HepG2 (cell line): ENCODE measurements at regions not wholly inside any gene's neighbourhood (a gene's known extent, or its start where the extent isn't known, plus 50 kb on each side); places are given as distances from the start of the nearest gene placed in this dataset.

ENCODE experiments used
- ATAC-seq: fragments of 200-7000 bp; cut with Tn5 transposase; 3 replicates; pipeline ENCODE4 v1.9.1; 2020; ENCODE audit warnings: mild to moderate bottlenecking, moderate library complexity
- BruUV-seq: library from RNA; stranded (reverse); fragments of 400-500 nt; replicated peaks from 2 replicates; lab custom pipeline; 2021; lab: Mats Ljungman, UMichigan
- CTCF ChIA-PET: fragments of 300-600 bp; formaldehyde crosslinking; extraction: SDS; loops from one replicate; lab custom pipeline; 2021; ENCODE audit warnings: low total read pairs, inconsistent platforms, low intra/inter-chr PET ratio; lab: Yijun Ruan, JAX
- POLR2A ChIA-PET: fragments of 350-600 bp; sonication (Branson Sonifier 250); formaldehyde crosslinking; loops from one replicate; lab custom pipeline; 2020; ENCODE audit warnings: antibody characterized with exemption, inconsistent platforms; lab: Yijun Ruan, JAX
- DNase-seq: peaks from one replicate; pipeline ENCODE4 v3.0.0-alpha.2; 2015; ENCODE audit warnings: low spot score
- FAIRE-seq: peaks from 3 replicates; lab custom pipeline; 2011; peaks lifted over from hg19 to GRCh38; lab: Jason Lieb, UNC
- H2AFZ ChIP-seq: one replicate; pipeline ENCODE4 v1.6.1; 2011; ENCODE audit warnings: low read length, inconsistent platforms
- H3K27ac ChIP-seq: fragments of 300-600 bp; 3 replicates; pipeline ENCODE4 v1.8.0; 2011; ENCODE audit warnings: mixed run types, mild to moderate bottlenecking, mixed read lengths, low read length, inconsistent platforms; ENCODE audit not compliant: insufficient read depth; ENCODE audit errors: extremely low read length
- H3K27me3 ChIP-seq, 2 experiments: fragments of 200-600 bp in 1 of 2; 2 replicates in 1 of 2; 3 replicates in 1 of 2; pipeline versions ENCODE4 v1.6.0 to v1.8.0; 2011; ENCODE audit warnings: low read length in 2 of 2, mild to moderate bottlenecking in 2 of 2, moderate library complexity in 2 of 2, inconsistent platforms in 1 of 2; ENCODE audit not compliant: insufficient read depth in 2 of 2, control insufficient read depth in 1 of 2
- H3K36me3 ChIP-seq, 2 experiments: fragments of 200-600 bp in 1 of 2; replicated peaks in 1 of 2; 2 replicates in 1 of 2; 3 replicates in 1 of 2; pipeline versions ENCODE4 v1.5.1 to v1.8.0; 2011; ENCODE audit warnings: low read length in 2 of 2, inconsistent platforms in 1 of 2; ENCODE audit not compliant: insufficient read depth in 2 of 2, control insufficient read depth in 1 of 2
- H3K4me1 ChIP-seq: 2 replicates; pipeline ENCODE4 v1.5.1; 2012; ENCODE audit warnings: low read length, inconsistent platforms; ENCODE audit not compliant: insufficient read depth
- H3K4me2 ChIP-seq: 2 replicates; pipeline ENCODE4 v1.6.0; 2011; ENCODE audit warnings: low read depth, low read length, inconsistent platforms
- H3K4me3 ChIP-seq, 3 experiments: fragments of 200-600 bp in 1 of 3; sonication (generic), shearing (Covaris generic) in 1 of 3; replicated peaks in 1 of 3; 2 replicates each; pipeline ENCODE4 v1.5.1; 2011 to 2016; ENCODE audit warnings: low read length in 3 of 3, inconsistent platforms in 2 of 3, low read depth in 2 of 3, mild to moderate bottlenecking in 2 of 3, control low read depth in 1 of 3, mixed read lengths in 1 of 3; ENCODE audit not compliant: insufficient read depth in 1 of 3
- H3K79me2 ChIP-seq: one replicate; pipeline ENCODE4 v1.6.1; 2011; ENCODE audit warnings: low read length, inconsistent platforms; ENCODE audit not compliant: insufficient read depth
- H3K9ac ChIP-seq: 2 replicates; pipeline ENCODE4 v1.6.0; 2011; ENCODE audit warnings: mild to moderate bottlenecking, low read depth, low read length, inconsistent platforms; ENCODE audit not compliant: insufficient read depth
- H3K9me3 ChIP-seq: 2 replicates; pipeline ENCODE4 v1.5.1; 2012; ENCODE audit warnings: mild to moderate bottlenecking, low read length
- H4K20me1 ChIP-seq: 2 replicates; pipeline ENCODE4 v1.6.0; 2011; ENCODE audit warnings: inconsistent platforms, mild to moderate bottlenecking, low read length, moderate library complexity; ENCODE audit not compliant: insufficient read depth
- ATM ChIP-seq: fragments of 450-650 bp; IDR thresholded peaks from 2 replicates; pipeline ENCODE4 v1.7.1; 2017; ENCODE audit warnings: mild to moderate bottlenecking, borderline replicate concordance
- EP300 ChIP-seq, 3 experiments: sonication (generic) in 1 of 3; formaldehyde crosslinking in 1 of 3; IDR thresholded peaks; 2 replicates each; pipeline versions ENCODE4 v1.5.1 to v1.6.1; 2011 to 2020; ENCODE audit warnings: low read depth in 2 of 3, low read length in 2 of 3, borderline replicate concordance in 1 of 3, improper control_type of control experiment in 1 of 3, mild to moderate bottlenecking in 1 of 3, missing genetic modification reagents in 1 of 3, moderate library complexity in 1 of 3
- NFAT5 ChIP-seq: sonication (generic); formaldehyde crosslinking; IDR thresholded peaks from 2 replicates; pipeline ENCODE4 v1.4.0; 2020; ENCODE audit warnings: missing genetic modification reagents
- NR2C2 ChIP-seq: sonication (generic); formaldehyde crosslinking; IDR thresholded peaks from 2 replicates; pipeline ENCODE4 v1.4.0; 2020; ENCODE audit warnings: missing genetic modification reagents, mild to moderate bottlenecking, moderate library complexity, borderline replicate concordance
- PLSCR1 ChIP-seq: sonication (generic); formaldehyde crosslinking; IDR thresholded peaks from 2 replicates; pipeline ENCODE4 v1.5.0; 2020; ENCODE audit warnings: missing genetic modification reagents, mild to moderate bottlenecking, borderline replicate concordance
- REL ChIP-seq: sonication (generic); formaldehyde crosslinking; conservative IDR thresholded peaks from 2 replicates; pipeline ENCODE4 v1.8.0; 2022; ENCODE audit warnings: mild to moderate bottlenecking, missing genetic modification reagents, moderate library complexity
- ZNF512B ChIP-seq: sonication (generic); formaldehyde crosslinking; IDR thresholded peaks from 2 replicates; pipeline ENCODE4 v1.5.1; 2020; ENCODE audit warnings: missing genetic modification reagents, mild to moderate bottlenecking, borderline replicate concordance
- WGBS: methylation state at CpG from one replicate; pipeline ENCODE4 v1.1.6; 2017; ENCODE audit warnings: low lambda C conversion rate; 5-methylcytosine and 5-hydroxymethylcytosine counted together
- in situ Hi-C: cut with HindIII; loops from 2 replicates; pipeline ENCODE4 v1.10.0; 2017; ENCODE audit warnings: low pct_unique_long_range_greater_than_20kb; ENCODE audit not compliant: extremely low pct_ligation_motif_present
- intact Hi-C: fragments of 100-400 bp; cut with micrococcal nuclease; formaldehyde crosslinking; loops from one replicate; pipeline ENCODE4 v1.10.0; 2022; ENCODE audit not compliant: unreplicated experiment

GRCh38 chr12:91307957-91308670, 125.5 kb upstream of the DCN start:
- ChIA-PET CTCF (no interaction called here), POLR2A (no interaction called here)
- Histone ChIP-seq H2AFZ (no peak overlapping the region), H3K9me3 (no peaks in the 10 kb centered on the region), H3K27me3 (no peaks in the 10 kb centered on the region), H3K27ac (no peak overlapping the region), H3K4me1 (no peaks in the 10 kb centered on the region), H3K79me2 (no peaks in the 10 kb centered on the region), H3K36me3 (no peaks in the 10 kb centered on the region), H3K4me3 (no peak overlapping the region), H3K9ac (no peak overlapping the region), H4K20me1 (no peaks in the 10 kb centered on the region), H3K4me2 (no peak overlapping the region)
- in situ Hi-C loops: no loop called here
- no peak for TF ChIP-seq ZNF512B (CRISPR knock-in tag)
- ATAC-seq: no peak
- BruUV-seq: no TSS peak
- 0% methylated on average over 1 of the region's 1 CpG for WGBS
- intact Hi-C loops: no loop called here
- FAIRE-seq: no peak
- DNase-seq: no peak

- no peak overlapping the region for H3K27ac ChIP-seq
- ChIA-PET CTCF (no interaction called here), POLR2A (no interaction called here)
- no peak for FAIRE-seq
- H3K4me1 ChIP-seq: no peaks in the 10 kb centered on the region
- H3K9ac ChIP-seq: no peak overlapping the region
- H3K79me2 ChIP-seq: no peaks in the 10 kb centered on the region
- H2AFZ ChIP-seq: no peak overlapping the region
- no peaks in the 10 kb centered on the region for H3K27me3 ChIP-seq
- intact Hi-C loops: no loop called here
- no peak for DNase-seq
- ATAC-seq: no peak
- in situ Hi-C loops: no loop called here
- no TSS peak for BruUV-seq
- H3K9me3 ChIP-seq: no peaks in the 10 kb centered on the region
- no peak overlapping the region for H3K4me2 ChIP-seq
- H3K4me3 ChIP-seq: no peak overlapping the region
- H3K36me3 ChIP-seq: no peaks in the 10 kb centered on the region
- no peaks in the 10 kb centered on the region for H4K20me1 ChIP-seq
- TF ChIP-seq NR2C2 (CRISPR knock-in tag) (no peak), PLSCR1 (CRISPR knock-in tag) (no peak), EP300 (IDR thresholded peaks at IDR 0.05; ENCODE audit: low read depth in 2 of 2, low read length in 2 of 2) (no peak), EP300 (CRISPR knock-in tag; IDR thresholded peaks at IDR 0.05; ENCODE audit: borderline replicate concordance) (no peak), NFAT5 (no peak), ATM (no peak), REL (CRISPR knock-in tag) (no peak)
These were observed 107.7 kb upstream of the DCN start for GRCh38 chr12:91290354-91290753.
